Stimulated activated CD8-positive, alpha-beta memory T cell treated with anti-CD3 and anti-CD28 coated beads, Interleukin-7, amount 100 ng/mL, for 48 hours (primary cell): ENCODE measurements at regions not wholly inside any gene's neighbourhood (a gene's known extent, or its start where the extent isn't known, plus 50 kb on each side); places are given as distances from the start of the nearest gene placed in this dataset.
"Not testable (repeated sequence)": the region's sequence is repeated elsewhere in the genome, so short reads cannot be mapped to it uniquely, and the experiment has no call there.

Experiments
- DNase-seq, 2 donors: peaks; one replicate each; pipeline ENCODE4 v3.0.0-alpha.2; 2020; ENCODE audit warnings: low read depth in 1 of 2; ENCODE audit errors: extremely low read depth in 1 of 2

DNA sequence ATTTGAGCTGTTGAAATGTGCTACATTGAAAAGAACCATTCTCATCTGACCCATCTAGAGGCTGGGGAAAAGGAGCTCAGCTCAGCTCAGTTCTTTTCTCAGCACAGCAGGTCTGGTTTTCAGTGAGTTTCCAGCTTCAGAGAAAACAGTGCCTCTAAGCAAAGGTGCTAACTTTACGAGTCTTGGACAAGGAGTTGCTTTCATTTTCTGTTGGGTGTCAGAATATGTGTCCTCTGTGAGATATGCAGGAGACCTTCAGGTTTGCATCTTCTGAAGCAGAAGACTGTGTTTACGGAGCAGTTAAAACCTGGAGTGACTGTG lies 321.3 kb upstream of the USP24 start:
- no peak for DNase-seq

DNA sequence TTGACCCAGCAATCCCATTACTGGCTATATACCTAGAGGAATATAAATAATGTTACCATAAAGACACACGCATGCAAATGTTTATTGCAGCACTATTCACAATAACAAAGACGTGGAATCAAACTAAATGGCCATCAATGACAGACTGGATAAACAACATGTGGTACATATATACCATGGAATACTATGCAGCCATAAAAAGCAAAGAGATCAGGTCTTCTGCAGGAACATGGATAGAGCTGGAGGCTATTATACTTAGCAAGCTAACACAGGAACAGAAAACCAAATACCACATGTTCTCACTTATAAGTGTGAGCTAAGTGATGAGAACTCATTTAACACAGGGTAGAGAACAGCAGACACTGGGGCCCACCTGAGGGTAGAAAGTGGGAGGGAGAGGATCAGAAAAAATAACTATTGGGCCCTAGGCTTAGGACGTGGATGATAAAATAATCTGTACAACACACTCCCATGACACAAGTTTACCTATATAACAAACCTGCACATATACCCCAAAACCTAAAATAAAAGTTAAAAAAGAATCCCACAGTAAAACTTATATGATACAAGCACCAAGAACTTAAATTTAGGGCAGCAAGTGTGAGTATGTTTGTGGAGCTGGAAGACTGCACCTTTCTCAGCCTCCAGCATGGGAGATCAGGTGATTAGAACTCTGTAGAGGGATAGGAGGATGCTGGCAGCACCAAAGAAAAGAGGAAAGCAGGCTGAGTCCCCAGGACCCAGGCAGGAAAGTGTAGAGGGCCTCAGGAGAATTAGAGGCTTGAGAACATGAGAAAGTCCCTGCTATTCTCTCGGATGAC lies 320.8 kb upstream of the USP24 start:
- DNase-seq = no peak

GRCh38 chr1:55534565-55535121 lies 319.5 kb upstream of the USP24 start:
- no peak for DNase-seq

DNA sequence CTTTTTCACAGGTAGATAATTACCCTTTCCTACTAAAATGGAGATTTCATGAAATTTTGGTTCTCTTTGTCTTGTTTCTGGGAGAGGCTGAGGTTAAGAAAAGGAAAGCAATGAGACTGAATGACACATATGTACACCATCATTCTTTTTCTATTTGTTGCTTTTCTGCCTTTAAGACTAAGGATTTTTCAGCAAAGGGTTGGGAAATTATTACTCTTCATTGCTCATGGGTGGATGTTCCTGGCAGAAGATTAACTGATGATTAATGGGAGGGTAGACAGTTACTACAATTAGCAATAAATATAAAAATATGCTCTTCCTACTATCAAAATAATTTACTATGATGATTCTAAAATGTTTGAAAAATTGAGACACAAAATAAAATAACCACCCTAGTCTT lies 316.5 kb upstream of the USP24 start:
- no peak for DNase-seq

DNA sequence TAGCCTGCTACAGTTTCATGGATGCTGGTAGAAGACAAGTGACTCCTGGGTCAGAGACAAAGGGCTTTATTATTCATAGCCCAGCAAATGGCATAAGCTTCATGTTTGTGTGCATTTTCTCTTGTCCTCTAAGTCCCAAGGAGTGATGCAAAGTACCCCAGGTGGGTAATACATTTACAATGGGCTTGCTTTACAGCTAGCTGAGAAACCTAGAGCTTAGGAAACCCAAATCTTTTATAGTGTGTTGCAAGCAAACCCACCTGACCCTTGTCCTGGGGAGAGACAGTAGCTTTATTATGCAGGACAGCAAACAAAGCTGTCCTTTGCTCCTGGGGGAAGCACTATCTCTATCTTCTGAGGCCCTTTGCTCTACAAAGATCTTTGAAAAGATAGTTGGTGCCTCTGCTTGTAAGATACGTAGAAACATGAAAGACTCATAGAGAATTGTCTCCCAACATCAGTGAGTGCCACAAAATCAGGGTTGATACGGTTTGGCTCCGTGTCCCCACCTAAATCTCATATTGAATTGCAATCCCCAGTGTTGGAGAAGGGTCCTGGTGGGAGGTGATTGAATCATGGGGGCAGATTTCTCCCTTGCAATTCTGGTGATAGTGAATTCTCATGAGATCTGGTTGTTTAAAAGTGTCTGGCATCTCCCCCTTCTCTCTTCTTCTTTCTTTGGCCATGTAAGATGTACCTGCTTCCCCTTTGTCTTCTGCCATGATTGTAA lies 315.8 kb upstream of the USP24 start:
- no peak for DNase-seq

GRCh38 chr1:55529017-55529416 lies 313.9 kb upstream of the USP24 start:
- no peak for DNase-seq

DNA sequence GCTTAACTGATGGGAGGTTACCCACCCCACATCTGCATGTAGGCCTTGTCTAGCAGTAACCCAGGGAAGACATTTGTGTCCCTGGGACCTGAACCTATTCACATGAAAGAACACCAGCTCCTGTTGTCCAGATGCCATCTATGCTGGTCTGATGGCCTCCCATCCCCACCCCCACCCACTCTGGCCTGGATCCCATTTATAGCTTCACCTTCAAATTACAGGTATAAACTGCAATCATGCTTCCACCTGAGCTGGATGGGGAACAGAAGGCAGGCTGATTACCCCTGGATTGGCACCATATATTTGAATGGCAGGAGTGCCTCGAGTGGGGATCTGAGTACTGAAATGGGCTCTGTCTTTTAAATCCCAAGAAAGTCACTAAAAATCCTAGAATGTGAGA lies 312.7 kb upstream of the USP24 start:
- DNase-seq = no peak

- DNase-seq = no peak
Measured at GRCh38 chr1:55526716-55527115, 311.6 kb upstream of the USP24 start.

DNA sequence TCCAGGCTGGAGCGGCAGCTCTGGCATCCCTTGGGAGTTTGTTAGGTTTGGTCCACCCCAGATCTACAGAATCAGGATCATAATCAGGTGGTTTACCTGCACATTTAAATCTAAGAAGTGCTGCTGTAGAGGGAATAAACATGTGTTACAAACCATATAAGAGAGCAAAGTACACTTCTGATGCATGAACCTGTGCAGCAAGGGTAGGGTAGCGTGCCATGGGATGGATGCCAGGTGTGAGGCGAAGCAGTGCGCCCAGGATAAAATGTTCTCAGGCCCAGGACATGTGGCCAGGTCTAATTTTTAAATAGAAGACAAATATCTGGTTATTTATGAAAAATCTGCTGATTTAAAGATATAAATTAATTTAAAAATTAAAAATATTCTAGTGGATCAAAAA lies 308.8 kb upstream of the USP24 start:
- no peak for DNase-seq

DNA sequence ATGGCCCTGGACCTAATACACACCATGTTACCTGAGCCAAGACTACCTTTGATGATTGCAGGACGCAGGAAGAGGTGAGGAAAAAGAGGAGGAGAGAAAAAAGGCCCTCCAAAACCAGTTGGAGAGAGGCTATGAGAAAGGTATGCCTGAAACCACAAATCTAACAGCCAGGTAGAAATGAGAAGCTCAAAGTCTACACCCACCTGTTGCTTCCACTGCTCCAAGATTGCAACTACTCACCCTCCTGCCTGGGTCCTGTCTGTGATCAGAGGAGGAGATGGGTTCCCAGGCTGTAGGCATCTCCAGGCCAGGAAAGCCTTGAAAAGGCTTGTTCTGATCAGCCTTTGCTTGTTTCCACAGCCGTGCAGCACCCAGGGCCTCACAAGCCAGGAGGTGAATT lies 307.8 kb upstream of the USP24 start:
- DNase-seq = no peak

DNA sequence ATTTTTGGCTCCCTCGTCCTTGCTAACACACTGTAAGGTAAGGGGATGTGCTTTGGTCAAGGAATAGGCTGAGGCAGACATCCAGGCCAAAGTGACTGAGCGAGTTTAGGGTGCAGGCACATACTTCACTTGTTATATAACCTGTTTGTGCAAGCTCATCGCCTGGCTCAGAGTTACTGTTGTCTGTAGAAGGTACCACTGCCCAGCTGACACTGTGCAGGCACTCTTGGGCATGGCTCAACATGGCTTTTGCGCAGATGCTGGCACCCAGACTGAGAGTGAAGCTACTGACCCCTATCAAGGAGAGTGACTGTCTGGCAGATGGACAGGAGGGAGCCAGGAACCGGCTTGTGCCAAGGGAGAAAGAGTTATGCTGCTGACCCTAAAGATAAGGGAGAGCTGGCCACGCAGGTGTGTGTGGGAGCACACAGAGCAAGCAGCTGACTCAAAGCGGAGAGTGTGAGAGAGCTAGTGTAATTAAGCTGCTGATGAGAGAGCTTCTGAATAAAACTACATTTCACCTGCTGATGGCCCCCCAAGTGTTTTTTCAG lies 307.3 kb upstream of the USP24 start:
- no peak for DNase-seq

DNA sequence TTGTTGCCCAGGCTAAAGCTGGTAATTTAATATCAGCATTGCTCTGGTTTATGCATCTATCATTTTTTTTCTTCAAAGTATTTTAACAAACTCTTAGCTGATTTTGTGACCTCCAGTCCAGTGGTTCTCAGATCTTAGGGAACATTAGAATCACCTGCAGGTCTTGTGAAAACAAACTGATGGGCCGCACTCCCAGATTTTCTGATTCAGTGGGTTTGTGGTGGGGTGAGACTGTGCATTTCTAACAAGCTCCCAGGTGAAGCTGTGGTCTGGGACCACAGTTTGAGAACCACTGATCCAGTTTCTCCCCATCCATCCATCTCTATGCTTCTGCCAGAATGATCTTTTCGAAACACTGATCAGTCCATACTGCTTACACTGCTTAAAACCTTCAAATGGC lies 305.7 kb upstream of the USP24 start:
- no peak for DNase-seq

DNA sequence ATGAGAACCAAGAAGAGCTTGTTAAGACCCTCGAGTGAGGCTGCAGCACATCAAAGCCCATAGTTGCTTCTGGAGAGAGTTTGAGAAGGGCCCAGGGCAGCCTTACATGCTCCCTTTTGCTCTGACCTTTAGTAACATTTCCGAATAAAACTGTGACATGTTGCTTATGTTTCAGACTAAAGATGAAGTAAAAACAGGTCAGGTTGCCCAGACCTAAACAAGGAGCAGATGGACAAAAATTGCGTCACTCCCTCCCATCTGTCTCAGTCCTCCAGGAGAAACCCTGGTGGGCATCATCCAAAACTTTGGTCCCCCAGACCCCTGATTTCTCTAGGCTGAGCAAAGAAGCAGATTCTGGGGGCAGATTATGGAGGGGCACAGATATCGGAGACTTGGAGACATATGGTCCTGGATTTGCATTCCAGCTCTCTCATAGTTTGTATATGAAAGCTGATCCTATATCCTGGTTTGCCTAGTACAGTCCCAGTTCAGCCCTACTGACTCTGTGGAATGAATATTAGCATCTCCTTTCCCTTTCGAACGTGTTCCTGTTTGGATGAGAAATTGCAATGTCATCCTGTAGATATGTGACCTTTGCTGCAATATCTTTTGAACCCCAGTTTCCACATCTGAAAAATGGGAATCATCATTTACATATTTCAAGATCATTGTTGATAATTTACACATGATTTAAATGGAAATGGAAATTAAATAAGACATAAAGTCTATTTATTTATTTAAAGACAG lies 304.9 kb upstream of the USP24 start:
- no peak for DNase-seq

DNA sequence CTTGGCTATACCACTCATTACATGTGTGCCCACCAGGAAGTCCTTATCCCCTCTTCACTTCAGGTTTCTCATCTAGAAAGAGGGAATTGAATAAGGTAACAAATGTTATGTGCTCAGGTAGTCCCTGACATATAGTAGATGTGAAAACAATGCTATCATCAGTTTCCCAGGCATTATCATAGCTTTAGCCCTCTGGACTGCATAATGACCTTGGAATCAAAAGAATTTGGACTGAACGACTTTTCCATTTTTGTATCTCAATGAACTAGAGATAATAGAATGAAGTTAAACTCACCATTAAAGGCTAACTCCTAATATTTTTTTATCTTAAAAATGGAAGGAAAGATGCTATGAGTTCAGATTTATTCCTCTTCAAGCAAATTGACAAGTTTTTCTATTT lies 304.1 kb upstream of the USP24 start:
- DNase-seq = no peak

- no peak for DNase-seq
Measured at GRCh38 chr1:55517036-55517435, 301.9 kb upstream of the USP24 start.

DNA sequence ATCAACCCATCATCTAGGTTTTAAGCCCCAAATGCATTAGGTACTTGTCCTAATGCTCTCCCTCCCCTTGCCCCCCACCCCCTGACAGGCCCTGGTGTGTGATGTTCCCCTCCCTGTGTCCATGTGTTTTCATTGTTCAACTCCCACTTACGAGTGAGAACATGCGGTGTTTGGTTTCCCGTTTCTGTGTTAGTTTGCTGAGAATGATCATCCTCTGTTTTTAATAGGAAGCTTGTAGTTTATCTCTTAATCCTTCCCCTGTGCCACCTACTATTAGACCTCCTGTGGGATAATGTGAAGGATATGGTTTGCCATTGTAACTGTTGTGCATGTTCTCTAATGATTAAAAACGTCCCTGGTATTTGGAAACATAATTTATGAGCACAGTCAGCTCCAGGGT lies 299.4 kb upstream of the USP24 start:
- DNase-seq = not testable (repeated sequence)

DNA sequence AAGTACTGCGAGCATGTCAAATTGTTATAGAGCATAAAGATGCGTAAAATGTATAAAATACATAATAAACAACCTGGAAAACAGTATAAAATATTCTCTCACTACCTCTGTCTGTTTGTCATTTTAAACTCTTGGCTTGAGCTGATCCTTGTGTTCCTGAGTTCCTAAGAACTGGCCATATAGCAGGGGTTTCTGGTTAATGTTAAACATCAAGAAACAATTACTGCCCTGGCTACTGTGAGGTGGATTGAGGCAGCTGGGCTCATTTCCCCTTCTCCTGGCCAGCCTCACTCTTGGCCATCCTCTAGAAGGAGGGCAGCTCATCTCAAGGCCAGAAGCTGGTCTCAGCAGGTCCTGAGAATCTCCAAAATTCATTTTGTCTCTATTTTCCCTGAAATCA lies 297.3 kb upstream of the USP24 start:
- no peak for DNase-seq

DNA sequence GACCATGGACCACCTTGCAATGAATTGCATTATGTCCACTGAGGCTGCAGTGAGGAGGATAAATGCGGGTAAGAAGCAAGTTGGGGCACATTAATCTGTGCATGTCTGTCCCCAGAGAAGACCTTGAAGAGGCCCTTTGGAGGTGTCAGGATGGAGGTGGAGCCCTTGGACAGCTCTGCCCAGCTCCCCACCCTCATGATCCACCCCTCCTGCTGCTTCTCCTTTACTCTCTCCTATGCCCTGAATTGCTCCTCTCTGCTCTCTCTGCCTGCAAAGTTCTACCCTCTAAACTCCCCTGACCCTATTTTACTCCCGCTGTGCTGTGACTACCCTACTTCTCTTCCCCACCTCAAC lies 292.4 kb upstream of the USP24 start:
- no peak for DNase-seq

DNA sequence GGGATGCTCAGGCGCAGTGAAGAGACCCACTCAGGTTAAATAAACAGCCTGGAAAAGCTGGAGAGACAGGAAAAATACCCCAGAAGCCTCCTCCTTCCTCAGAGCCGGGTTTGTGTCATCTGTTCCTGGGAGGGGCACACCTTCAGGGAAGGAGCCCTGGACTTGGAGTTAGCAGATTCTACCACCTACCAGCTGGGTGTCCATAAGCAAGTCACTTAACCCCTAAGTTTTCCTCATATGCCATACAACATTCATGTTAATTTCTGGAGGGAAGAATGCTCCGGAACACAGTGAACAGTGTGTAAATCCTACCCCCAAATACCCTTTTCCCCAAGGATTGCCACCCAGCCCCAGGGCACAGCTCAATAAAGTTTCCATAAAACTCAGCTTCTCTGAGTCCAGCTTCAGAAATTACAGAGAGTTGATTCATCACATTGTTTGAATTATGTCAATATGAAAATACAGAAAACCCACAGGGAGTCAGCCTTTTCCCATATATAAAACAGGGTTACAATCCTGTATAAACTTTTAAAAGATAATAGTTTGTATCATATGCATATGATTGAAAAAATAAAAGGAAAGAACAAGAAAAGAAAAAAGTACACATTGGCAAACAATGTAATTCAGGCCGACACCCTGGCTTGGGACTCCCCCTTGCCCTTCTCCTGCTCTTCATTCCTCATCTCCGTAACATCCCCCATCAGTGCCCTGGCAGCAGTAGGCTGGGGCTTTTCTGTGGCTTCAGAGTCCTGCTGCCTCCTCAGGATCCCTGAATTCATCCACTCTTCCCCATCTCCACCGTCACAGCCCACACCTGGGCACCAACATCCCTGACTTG lies 291.8 kb upstream of the USP24 start:
- no peak for DNase-seq

DNA sequence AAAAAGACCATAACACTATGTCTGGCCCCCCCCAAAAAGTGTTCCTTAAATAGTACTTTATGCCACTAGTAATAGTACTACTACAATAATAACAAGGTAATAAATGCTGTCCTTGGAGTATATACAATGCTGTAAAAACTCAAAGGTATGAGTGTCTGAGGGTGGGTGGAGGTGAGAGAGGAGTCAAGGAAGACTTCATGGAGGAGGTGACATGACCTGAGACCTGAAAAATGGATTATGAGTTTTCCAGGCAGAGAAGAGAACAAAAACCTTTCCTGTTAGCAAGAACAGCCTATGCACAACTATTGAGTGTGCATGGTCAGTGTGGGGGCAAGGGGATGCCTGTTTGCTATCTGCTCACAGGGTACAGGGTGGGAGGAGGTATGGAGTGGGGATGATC lies 290.2 kb upstream of the USP24 start:
- no peak for DNase-seq

DNA sequence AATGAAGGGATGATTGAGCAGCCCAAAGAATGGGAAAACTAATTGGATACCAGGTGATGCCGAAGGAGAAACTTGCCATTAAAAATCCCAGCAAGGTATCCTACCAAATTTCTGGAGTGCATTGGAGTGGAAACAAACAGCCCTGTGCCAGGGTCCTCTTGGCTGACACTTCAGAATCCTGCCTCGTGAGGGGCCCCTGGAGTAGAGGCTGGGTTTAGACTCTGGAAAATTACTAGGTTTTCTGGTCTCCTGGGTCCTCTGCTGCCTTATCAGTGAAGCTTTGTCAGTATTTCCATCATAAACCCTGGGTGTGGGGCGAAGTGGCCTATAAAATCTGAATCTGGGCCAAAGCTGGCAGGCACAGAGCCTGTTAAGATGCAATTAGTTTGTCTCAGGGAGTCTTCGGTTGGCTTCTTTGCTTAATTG lies 289.2 kb upstream of the USP24 start:
- no peak for DNase-seq
